Thymus (tissue), 11 donors: ENCODE measurements at regions not wholly inside any gene's neighbourhood (a gene's known extent, or its start where the extent isn't known, plus 50 kb on each side); places are given as distances from the start of the nearest gene placed in this dataset.

ENCODE experiments used
- DNase-seq, 9 donors: peaks; one replicate each; pipeline ENCODE4 v3.0.0-alpha.2; 2013; ENCODE audit warnings: low spot score in 9 of 9, low read depth in 6 of 9, missing footprints in 1 of 9
- H3K27ac ChIP-seq, 2 donors: one replicate each; pipeline ENCODE4 v1.5.1; 2013; ENCODE audit warnings: control low read depth in 1 of 2, low read depth in 1 of 2, low read length in 1 of 2, mild to moderate bottlenecking in 1 of 2, moderate library complexity in 1 of 2
- H3K27me3 ChIP-seq, 2 donors: one replicate each; pipeline ENCODE4 v1.5.1; 2013; ENCODE audit warnings: low read length in 1 of 2; ENCODE audit not compliant: control insufficient read depth in 2 of 2, insufficient read depth in 1 of 2
- H3K36me3 ChIP-seq, 2 donors: one replicate each; pipeline ENCODE4 v1.5.1; 2013; ENCODE audit warnings: low read length in 1 of 2, mild to moderate bottlenecking in 1 of 2, moderate library complexity in 1 of 2; ENCODE audit not compliant: control insufficient read depth in 2 of 2, insufficient read depth in 2 of 2
- H3K4me1 ChIP-seq, 2 donors: one replicate each; pipeline ENCODE4 v1.5.1; 2013; ENCODE audit warnings: low read length in 2 of 2; ENCODE audit not compliant: control insufficient read depth in 2 of 2, insufficient read depth in 2 of 2
- H3K4me3 ChIP-seq, 2 donors: one replicate each; pipeline ENCODE4 v1.5.1; 2013; ENCODE audit warnings: low read length in 2 of 2, control low read depth in 1 of 2, mild to moderate bottlenecking in 1 of 2
- H3K9me3 ChIP-seq, 2 donors: one replicate each; pipeline ENCODE4 v1.5.1; 2013; ENCODE audit warnings: low read length in 1 of 2, mild to moderate bottlenecking in 1 of 2; ENCODE audit not compliant: control insufficient read depth in 2 of 2, insufficient read depth in 1 of 2
- WGBS: extraction: QIAGEN DNeasy Blood & Tissue Kit; methylation state at CpG from one replicate; pipeline ENCODE4 v1.1.7; 2013; 5-methylcytosine and 5-hydroxymethylcytosine counted together
- donor health status: healthy.

DNA sequence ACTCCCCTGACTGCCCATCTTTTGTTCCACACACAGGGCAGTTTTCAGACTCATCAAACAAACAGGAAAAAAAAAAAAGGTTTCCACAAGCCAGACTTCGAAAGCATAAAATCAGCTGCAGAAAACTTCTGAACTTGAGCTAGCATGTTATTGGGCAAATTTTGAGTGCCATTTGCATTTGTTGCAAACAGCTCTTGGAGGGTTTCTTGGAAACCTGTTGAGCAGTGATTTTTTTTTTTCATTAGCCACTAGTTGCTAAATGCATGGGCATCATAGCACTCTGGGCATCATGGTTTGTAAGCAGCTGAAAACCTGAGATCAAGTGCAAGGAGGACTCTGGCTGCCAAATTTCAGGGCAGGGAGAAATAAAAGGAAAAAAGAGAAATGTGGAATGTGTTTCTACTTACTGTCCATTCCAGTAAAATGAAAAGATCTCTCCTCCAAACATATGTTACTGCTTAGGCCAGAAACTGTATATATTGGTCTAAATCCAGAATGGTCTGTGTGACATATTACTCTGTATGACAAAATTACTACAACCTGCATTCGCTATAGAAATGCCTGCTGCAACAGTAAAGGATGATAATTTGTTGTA, 85.2 kb upstream of the SMIM23 start:
- Histone ChIP-seq H3K9me3 (no peaks in the 10 kb centered on the region), H3K27me3 (no peaks in the 10 kb centered on the region), H3K27ac (no peak overlapping the region), H3K4me1 (peaks cover 0 to 10% of the 10 kb centered on the region in 2 donors), H3K4me3 (no peak overlapping the region), H3K36me3 (no peaks in the 10 kb centered on the region)
- 69% methylated on average over 2 of the region's 2 CpGs for WGBS
- DNase-seq = no peak

DNA sequence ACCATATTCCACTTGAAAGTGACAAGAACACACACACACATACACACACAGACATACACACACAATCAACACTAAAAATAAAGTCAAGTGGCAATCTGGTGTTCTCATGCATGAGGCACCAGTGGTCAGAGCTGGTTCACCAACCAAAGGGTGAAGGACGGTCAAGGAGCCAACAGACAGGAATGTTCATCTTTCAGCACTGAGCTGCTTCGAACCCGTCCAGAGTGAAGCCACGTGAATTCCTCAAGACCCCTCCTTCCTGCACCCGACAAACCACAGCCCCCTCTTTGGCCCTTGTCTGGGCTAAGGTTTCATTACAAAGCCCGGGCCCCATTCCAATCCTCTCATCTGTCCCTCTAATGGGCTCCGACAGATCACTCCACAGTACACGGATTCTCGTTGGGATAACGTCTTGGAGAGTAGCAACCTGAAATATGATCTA, 84.5 kb upstream of the SMIM23 start:
- H3K4me1 ChIP-seq = peaks cover 0 to 10% of the 10 kb centered on the region in 2 donors
- WGBS = 90% methylated on average over 10 of the region's 10 CpGs

DNA sequence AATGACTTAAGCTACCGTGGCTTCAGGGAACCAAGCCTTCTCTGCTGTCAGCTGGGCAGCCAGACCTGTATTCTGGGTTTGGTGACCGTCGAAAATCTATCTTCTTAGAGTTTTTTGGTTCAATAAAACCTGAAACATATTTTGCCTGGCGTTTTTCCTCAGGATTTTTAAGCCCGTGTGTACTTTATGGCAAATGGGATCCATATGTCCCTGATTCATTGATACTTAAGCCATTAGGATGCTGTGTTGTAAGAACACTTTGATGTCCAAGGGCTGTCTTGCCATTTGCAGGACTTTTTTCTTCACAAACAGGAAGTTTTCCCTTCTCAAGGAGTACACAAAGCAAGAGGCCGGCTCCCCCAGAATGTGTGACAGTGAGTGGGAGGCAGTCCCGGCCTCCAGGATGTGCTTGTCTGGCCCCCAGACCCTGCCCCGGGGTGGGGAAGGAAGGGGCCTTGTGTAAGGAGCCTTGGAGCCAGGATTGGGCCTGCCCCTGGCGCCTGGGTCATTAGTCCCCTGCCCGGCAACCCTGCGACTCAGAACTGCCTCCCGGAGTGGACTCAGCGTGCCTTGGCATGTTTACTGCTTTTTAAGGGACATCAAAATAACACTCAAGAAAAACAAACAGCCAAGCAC, 83.4 kb upstream of the SMIM23 start:
- 89% methylated on average over 13 of the region's 13 CpGs for WGBS
- no peaks in the 10 kb centered on the region for H3K27me3 ChIP-seq

More for the DNA sequence above, 84.5 kb upstream of the SMIM23 start:
- Histone ChIP-seq H3K27ac (peak overlapping the region in 1 of 2 donors; percentile 52), H3K4me3 (no peak overlapping the region), H3K9me3 (no peaks in the 10 kb centered on the region), H3K36me3 (no peaks in the 10 kb centered on the region), H3K27me3 (no peaks in the 10 kb centered on the region)
- peak in 1 of 9 donors; percentile 20 for DNase-seq

DNA sequence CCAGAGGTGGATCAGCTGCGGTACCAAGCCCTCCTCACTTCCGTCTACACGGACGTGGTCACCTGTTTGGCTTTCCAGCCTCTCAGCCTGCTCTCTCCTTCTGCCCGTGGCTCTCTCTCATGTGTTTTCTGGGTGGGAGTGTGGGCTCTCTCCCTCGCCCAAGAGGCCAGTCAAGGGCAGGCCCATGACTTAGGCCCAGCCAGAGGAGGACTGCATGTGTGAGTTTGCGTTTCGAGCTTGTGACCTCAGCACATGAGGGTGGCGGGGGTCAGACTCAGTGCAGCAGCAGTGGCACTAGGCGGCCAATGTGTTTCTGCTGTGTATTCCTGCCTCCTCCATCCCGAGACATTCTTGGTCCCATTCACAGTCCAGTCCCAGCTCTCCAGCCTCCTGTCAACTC, 82.5 kb upstream of the SMIM23 start:
- Histone ChIP-seq H3K36me3 (no peaks in the 10 kb centered on the region), H3K27ac (no peak overlapping the region), H3K4me1 (peaks cover 0 to 10% of the 10 kb centered on the region in 2 donors), H3K27me3 (no peaks in the 10 kb centered on the region), H3K9me3 (no peaks in the 10 kb centered on the region), H3K4me3 (no peak overlapping the region)
- 97% methylated on average over 11 of the region's 11 CpGs for WGBS
- no peak for DNase-seq

More for the DNA sequence above, 83.4 kb upstream of the SMIM23 start:
- H3K27ac ChIP-seq = peak overlapping the region in 1 of 2 donors; percentile 75
- no peaks in the 10 kb centered on the region for H3K36me3 ChIP-seq
- no peak for DNase-seq
- H3K4me3 ChIP-seq = no peak overlapping the region
- peaks cover 0 to 10% of the 10 kb centered on the region in 2 donors for H3K4me1 ChIP-seq
- no peaks in the 10 kb centered on the region for H3K9me3 ChIP-seq

DNA sequence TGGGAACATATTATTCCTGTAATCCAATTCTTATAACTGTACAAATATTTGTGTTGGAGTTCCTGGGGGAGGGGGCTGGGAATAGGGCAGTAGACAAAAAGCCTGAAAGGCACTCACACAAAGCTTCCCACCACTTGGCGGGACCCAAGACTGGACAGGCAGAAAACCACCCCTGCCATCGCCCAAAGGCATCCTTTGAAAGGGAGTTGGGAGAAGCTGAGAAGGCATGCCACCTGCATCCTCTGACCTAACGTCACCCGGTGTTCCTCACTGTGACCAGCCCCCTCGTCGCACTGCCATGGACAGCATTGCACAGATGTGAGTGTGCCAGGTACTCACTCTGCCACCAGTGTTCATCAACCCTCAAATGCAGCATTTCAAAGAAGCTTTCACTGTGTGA, 80.6 kb upstream of the SMIM23 start:
- Histone ChIP-seq H3K9me3 (no peaks in the 10 kb centered on the region), H3K4me3 (no peak overlapping the region), H3K27ac (no peak overlapping the region), H3K27me3 (no peaks in the 10 kb centered on the region), H3K4me1 (peaks cover 0 to 10% of the 10 kb centered on the region in 2 donors), H3K36me3 (no peaks in the 10 kb centered on the region)
- no peak for DNase-seq
- 97% methylated on average over 6 of the region's 6 CpGs for WGBS

DNA sequence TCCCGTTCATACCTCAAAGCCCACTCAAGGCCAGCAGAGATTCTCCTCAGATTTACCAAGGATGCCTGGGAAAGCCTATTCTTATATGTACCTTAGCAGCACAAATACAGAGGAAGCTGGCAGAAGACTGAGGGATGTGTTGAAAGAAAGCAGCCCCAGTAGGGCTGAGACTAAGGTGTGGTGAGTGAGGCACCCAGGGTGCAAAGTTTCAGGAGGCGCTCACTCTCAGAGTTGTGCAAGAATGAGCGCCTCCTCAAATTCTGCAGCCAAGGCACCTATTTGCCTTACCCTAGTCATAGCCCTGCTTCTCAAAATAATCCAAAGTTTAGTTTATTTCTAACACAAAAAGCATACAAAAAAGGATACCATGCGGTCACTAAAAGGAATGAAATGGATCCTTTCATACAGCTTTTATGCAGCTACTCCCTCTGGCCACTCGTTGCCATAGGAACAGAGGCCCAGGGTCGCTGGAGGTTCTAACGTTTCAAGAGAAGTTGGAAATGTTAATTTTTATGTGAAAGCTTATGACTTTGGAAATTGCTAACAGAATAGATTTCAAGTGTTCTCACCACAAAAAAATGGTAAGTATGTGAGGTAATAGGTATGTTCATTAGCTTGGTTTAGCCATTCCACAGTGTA, 79.7 kb upstream of the SMIM23 start:
- H3K4me3 ChIP-seq = no peak overlapping the region
- no peaks in the 10 kb centered on the region for H3K36me3 ChIP-seq
- 99% methylated on average over 7 of the region's 7 CpGs for WGBS
- DNase-seq = no peak
- H3K9me3 ChIP-seq = no peaks in the 10 kb centered on the region
- H3K27ac ChIP-seq = no peak overlapping the region
- no peaks in the 10 kb centered on the region for H3K27me3 ChIP-seq
- peaks cover 0 to 10% of the 10 kb centered on the region in 2 donors for H3K4me1 ChIP-seq

DNA sequence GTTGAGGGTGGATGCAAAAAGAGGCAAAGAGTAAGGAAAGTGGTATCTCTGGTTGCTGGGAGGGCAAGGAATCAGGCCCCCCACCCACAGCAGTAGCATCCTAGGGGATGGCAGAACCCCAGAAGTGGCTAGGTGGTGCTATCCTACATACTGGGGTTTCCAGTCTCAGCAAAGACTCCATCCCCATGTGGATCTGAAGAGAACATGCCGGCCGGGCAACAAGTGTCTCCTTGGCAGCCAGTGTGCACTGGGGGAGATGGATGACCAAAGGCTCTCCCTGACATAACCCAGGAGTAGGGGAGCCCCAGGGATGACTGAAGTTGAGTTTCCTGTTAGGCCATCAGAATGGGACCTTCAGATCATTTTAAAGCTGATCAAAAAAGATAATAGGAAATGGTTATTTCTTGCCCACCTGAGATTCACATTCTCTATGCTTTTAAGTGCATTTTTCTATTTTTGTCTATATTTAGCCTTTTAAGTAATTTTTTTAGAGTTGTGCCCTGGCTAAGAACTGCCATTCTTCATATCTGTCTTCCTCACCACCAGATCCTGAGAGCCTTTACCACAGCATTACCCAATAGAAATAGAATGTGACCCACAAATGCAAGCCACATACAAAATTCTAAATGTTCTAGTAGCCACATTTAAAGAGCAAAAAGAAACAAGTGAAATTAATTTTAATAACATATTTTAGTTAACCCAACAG, 78.7 kb upstream of the SMIM23 start:
- Histone ChIP-seq H3K36me3 (no peaks in the 10 kb centered on the region), H3K4me1 (peaks cover 0 to 5% of the 10 kb centered on the region in 2 donors), H3K4me3 (no peak overlapping the region), H3K27me3 (no peaks in the 10 kb centered on the region), H3K9me3 (no peaks in the 10 kb centered on the region), H3K27ac (no peak overlapping the region)
- DNase-seq = no peak
- 96% methylated on average over 2 of the region's 2 CpGs for WGBS

DNA sequence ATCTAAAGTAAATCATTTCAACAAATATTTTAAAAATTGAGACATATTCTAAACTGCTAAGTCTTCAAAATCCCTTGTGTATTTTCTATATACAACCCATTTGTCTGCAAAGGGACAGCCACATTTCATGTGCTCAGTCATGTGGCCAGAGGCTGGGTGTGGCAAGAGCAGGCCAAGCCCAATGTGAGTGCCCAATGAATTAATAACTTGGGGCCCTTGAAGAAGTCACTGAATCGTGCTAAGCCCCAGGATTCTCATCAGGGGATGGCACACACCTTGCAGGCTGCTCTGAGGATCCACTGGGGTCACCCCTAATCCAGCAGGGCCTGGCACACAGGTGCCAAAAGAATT, 78.2 kb upstream of the SMIM23 start:
- H3K27me3 ChIP-seq = no peaks in the 10 kb centered on the region
- peaks cover 0 to 4% of the 10 kb centered on the region in 2 donors for H3K4me1 ChIP-seq
- H3K9me3 ChIP-seq = no peaks in the 10 kb centered on the region
- no peaks in the 10 kb centered on the region for H3K36me3 ChIP-seq
- DNase-seq = no peak
- WGBS = 100% methylated on average over 1 of the region's 1 CpG
- H3K4me3 ChIP-seq = no peak overlapping the region
- H3K27ac ChIP-seq = no peak overlapping the region

DNA sequence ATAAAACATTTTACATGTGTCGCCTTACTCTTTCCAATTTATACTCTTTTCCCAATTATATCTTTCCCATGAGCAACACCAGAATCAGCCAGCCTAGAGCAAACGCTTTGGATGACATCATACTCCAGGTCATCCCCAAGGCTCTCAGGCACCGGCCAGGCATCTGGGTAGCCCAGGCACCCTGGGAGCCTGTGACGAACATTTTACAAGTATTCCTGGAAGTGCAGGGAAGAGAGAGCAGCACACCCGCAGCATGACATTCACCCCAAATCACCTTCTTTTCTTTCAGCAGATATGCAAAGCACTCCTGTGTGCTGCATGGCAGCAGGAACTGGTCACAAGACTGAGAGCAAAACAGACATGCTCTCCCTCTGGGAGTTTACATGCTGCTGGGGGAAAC, 75.7 kb upstream of the SMIM23 start:
- Histone ChIP-seq H3K27ac (no peak overlapping the region), H3K4me1 (no peaks in the 10 kb centered on the region), H3K27me3 (no peaks in the 10 kb centered on the region), H3K36me3 (no peaks in the 10 kb centered on the region), H3K9me3 (no peaks in the 10 kb centered on the region), H3K4me3 (no peak overlapping the region)
- WGBS = 97% methylated on average over 5 of the region's 5 CpGs
- no peak for DNase-seq
